SK-N-SH (cell line): ENCODE measurements at regions not wholly inside any gene's neighbourhood (a gene's known extent, or its start where the extent isn't known, plus 50 kb on each side); places are given as distances from the start of the nearest gene placed in this dataset.

ENCODE experiments used
- CTCF ChIA-PET: fragments of 300-600, 350-600 bp; formaldehyde crosslinking; extraction: SDS; loops from one replicate; lab custom pipeline; 2021; lab: Yijun Ruan, JAX
- POLR2A ChIA-PET: fragments of 350-600 bp; sonication (Branson Sonifier 250); formaldehyde crosslinking; extraction: SDS; loops from one replicate; lab custom pipeline; 2020; ENCODE audit warnings: antibody characterized with exemption, inconsistent platforms; lab: Yijun Ruan, JAX
- DNase-seq: peaks from one replicate; pipeline ENCODE4 v3.0.0; 2012
- H2AFZ ChIP-seq: fragments of 200-600 bp; sonication (generic); 2 replicates; pipeline ENCODE4 v1.8.1; 2016; ENCODE audit warnings: antibody characterized with exemption, mild to moderate bottlenecking, low read depth
- H3F3A ChIP-seq: fragments of 200-600 bp; sonication (generic); replicated peaks from 2 replicates; pipeline ENCODE3; 2016; ENCODE audit warnings: antibody characterized with exemption, mild to moderate bottlenecking; ENCODE audit not compliant: insufficient read depth
- H3K27ac ChIP-seq, 2 experiments: fragments of 200-500 bp in 1 of 2; fragments of 200-600 bp in 1 of 2; sonication (Bioruptor generic) in 1 of 2; sonication (generic), shearing (Covaris generic) in 1 of 2; 2 replicates each; pipeline versions ENCODE4 v1.5.1 to v1.6.1; 2014 to 2016; ENCODE audit warnings: low read depth in 2 of 2, inconsistent platforms in 1 of 2, low read length in 1 of 2, mild to moderate bottlenecking in 1 of 2, mixed read lengths in 1 of 2
- H3K27me3 ChIP-seq: fragments of 200-600 bp; sonication (generic), shearing (Covaris generic); 2 replicates; pipeline ENCODE4 v1.6.1; 2016; ENCODE audit warnings: mixed run types; ENCODE audit not compliant: insufficient read depth
- H3K36me3 ChIP-seq, 2 experiments: fragments of 200-500 bp in 1 of 2; fragments of 200-600 bp in 1 of 2; sonication (Bioruptor generic) in 1 of 2; sonication (generic) in 1 of 2; replicated peaks in 1 of 2; 2 replicates each; pipeline versions ENCODE3 to v1.5.1; 2014 to 2016; ENCODE audit warnings: low read length in 1 of 2, mild to moderate bottlenecking in 1 of 2; ENCODE audit not compliant: insufficient read depth in 2 of 2, control insufficient read depth in 1 of 2
- H3K4me1 ChIP-seq, 2 experiments: fragments of 200-500 bp in 1 of 2; fragments of 200-600 bp in 1 of 2; sonication (Bioruptor generic) in 1 of 2; sonication (generic), shearing (Covaris generic) in 1 of 2; 2 replicates each; pipeline versions ENCODE4 v1.5.1 to v1.6.1; 2014 to 2016; ENCODE audit warnings: low read depth in 1 of 2, low read length in 1 of 2, mixed run types in 1 of 2; ENCODE audit not compliant: insufficient read depth in 2 of 2, control insufficient read depth in 1 of 2
- H3K4me2 ChIP-seq: fragments of 200-600 bp; sonication (generic), shearing (Covaris generic); 2 replicates; pipeline ENCODE4 v1.6.1; 2017; ENCODE audit warnings: mixed run types
- H3K4me3 ChIP-seq, 2 experiments: fragments of 200-500 bp in 1 of 2; fragments of 200-600 bp in 1 of 2; sonication (Bioruptor generic) in 1 of 2; sonication (generic), shearing (Covaris generic) in 1 of 2; 2 replicates each; pipeline versions ENCODE4 v1.5.1 to v1.8.1; 2014 to 2016; ENCODE audit warnings: low read depth in 2 of 2, inconsistent platforms in 1 of 2, low read length in 1 of 2, mild to moderate bottlenecking in 1 of 2, mixed read lengths in 1 of 2, moderate library complexity in 1 of 2
- H3K79me2 ChIP-seq: fragments of 200-600 bp; sonication (generic); 2 replicates; pipeline ENCODE4 v1.8.1; 2017; ENCODE audit warnings: mild to moderate bottlenecking; ENCODE audit not compliant: insufficient read depth
- H3K9ac ChIP-seq: fragments of 200-600 bp; sonication (generic); 2 replicates; pipeline ENCODE4 v1.6.1; 2017; ENCODE audit warnings: mixed run types
- H3K9me2 ChIP-seq: fragments of 200-600 bp; sonication (generic); 2 replicates; pipeline ENCODE4 v1.6.1; 2017; ENCODE audit warnings: mixed run types
- H3K9me3 ChIP-seq: fragments of 200-600 bp; sonication (generic); 2 replicates; pipeline ENCODE4 v1.6.1; 2017; ENCODE audit warnings: mixed run types, mild to moderate bottlenecking, moderate library complexity
- H4K20me1 ChIP-seq: fragments of 200-600 bp; sonication (generic); 2 replicates; pipeline ENCODE4 v1.6.1; 2017; ENCODE audit warnings: mild to moderate bottlenecking, mixed run types; ENCODE audit not compliant: insufficient read depth
- CHD2 ChIP-seq: fragments of 150-350 bp; IDR thresholded peaks from 2 replicates; pipeline ENCODE4 v1.6.1; 2018; ENCODE audit warnings: low read length; ENCODE audit not compliant: partially characterized antibody
- ELF1 ChIP-seq: IDR thresholded peaks from 2 replicates; pipeline ENCODE4 v1.4.0; 2012
- FOSL2 ChIP-seq: IDR thresholded peaks from 2 replicates; pipeline ENCODE4 v1.4.0; 2012; ENCODE audit warnings: low read depth, mild to moderate bottlenecking, moderate library complexity, borderline replicate concordance
- FOXJ3 ChIP-seq: sonication (generic); formaldehyde crosslinking; IDR thresholded peaks from 2 replicates; pipeline ENCODE4 v1.5.1; 2020; ENCODE audit warnings: mild to moderate bottlenecking, missing genetic modification reagents
- FOXM1 ChIP-seq: IDR thresholded peaks from 2 replicates; pipeline ENCODE4 v1.4.0; 2012; ENCODE audit warnings: low read depth, mild to moderate bottlenecking
- GABPA ChIP-seq: IDR thresholded peaks from 2 replicates; pipeline ENCODE4 v1.4.0; 2012; ENCODE audit warnings: low read depth, mild to moderate bottlenecking
- JUND ChIP-seq: IDR thresholded peaks from 2 replicates; pipeline ENCODE4 v1.4.0; 2012
- MAX ChIP-seq: IDR thresholded peaks from 2 replicates; pipeline ENCODE4 v1.4.0; 2012; ENCODE audit warnings: low read depth
- MEF2A ChIP-seq: IDR thresholded peaks from 2 replicates; pipeline ENCODE4 v1.4.0; 2012; ENCODE audit warnings: low read depth, borderline replicate concordance
- NFIC ChIP-seq: IDR thresholded peaks from 2 replicates; pipeline ENCODE4 v1.4.0; 2012; ENCODE audit warnings: borderline replicate concordance
- NRF1 ChIP-seq: IDR thresholded peaks from 2 replicates; pipeline ENCODE4 v1.6.1; 2012; ENCODE audit warnings: low read depth, mild to moderate bottlenecking, low read length
- RCOR1 ChIP-seq: fragments of 150-350 bp; IDR thresholded peaks from 2 replicates; pipeline ENCODE4 v1.6.1; 2017; ENCODE audit warnings: antibody characterized with exemption, low read length
- RXRA ChIP-seq: IDR thresholded peaks from 2 replicates; pipeline ENCODE4 v1.4.0; 2012; ENCODE audit warnings: low read depth, mild to moderate bottlenecking, borderline replicate concordance
- SIN3A ChIP-seq: IDR thresholded peaks from 2 replicates; pipeline ENCODE4 v1.6.1; 2012; ENCODE audit warnings: low read depth, mild to moderate bottlenecking, low read length, moderate library complexity, borderline replicate concordance
- TAF1 ChIP-seq: IDR thresholded peaks from 2 replicates; pipeline ENCODE4 v1.6.1; 2012; ENCODE audit warnings: low read depth, mild to moderate bottlenecking, low read length, moderate library complexity, borderline replicate concordance
- TCF12 ChIP-seq: IDR thresholded peaks from 2 replicates; pipeline ENCODE4 v1.4.0; 2012
- YY1 ChIP-seq: IDR thresholded peaks from 2 replicates; pipeline ENCODE4 v1.4.0; 2012; ENCODE audit warnings: low read depth, mild to moderate bottlenecking
- ZBTB33 ChIP-seq: IDR thresholded peaks from 2 replicates; pipeline ENCODE4 v1.4.0; 2012; ENCODE audit warnings: low read depth, borderline replicate concordance
- WGBS: methylation state at CpG from one replicate; pipeline ENCODE4 v1.1.6; 2017; ENCODE audit warnings: low lambda C conversion rate; 5-methylcytosine and 5-hydroxymethylcytosine counted together

GRCh38 chr11:70028147-70028855, 49.8 kb upstream of the ANO1 start:
- Histone ChIP-seq H3K4me1 (no peaks in the 10 kb centered on the region), H3K79me2 (no peaks in the 10 kb centered on the region), H3K27me3 (no peaks in the 10 kb centered on the region), H3K36me3 (no peaks in the 10 kb centered on the region), H4K20me1 (no peaks in the 10 kb centered on the region), H3F3A (no peaks in the 10 kb centered on the region), H3K4me2 (no peak overlapping the region), H3K4me3 (no peak overlapping the region), H3K9me2 (no peaks in the 10 kb centered on the region), H3K9me3 (no peaks in the 10 kb centered on the region), H3K27ac (no peak overlapping the region), H3K9ac (no peak overlapping the region), H2AFZ (no peak overlapping the region)
- CTCF ChIA-PET = no interaction called here
- DNase-seq = no peak
- WGBS = 55% methylated on average over 12 of the region's 12 CpGs
- POLR2A ChIA-PET = no interaction called here
- TF ChIP-seq MAX (no peak), JUND (no peak), ELF1 (no peak), MEF2A (no peak), TAF1 (no peak), NRF1 (no peak), TCF12 (no peak), YY1 (no peak), RCOR1 (no peak), RXRA (no peak), ZBTB33 (no peak), GABPA (no peak), FOXJ3 (CRISPR knock-in tag) (no peak), CHD2 (no peak), FOSL2 (no peak), SIN3A (no peak), NFIC (no peak), FOXM1 (no peak)
